Esophagus squamous epithelium (tissue), 5 donors: ENCODE measurements at regions not wholly inside any gene's neighbourhood (a gene's known extent, or its start where the extent isn't known, plus 50 kb on each side); places are given as distances from the start of the nearest gene placed in this dataset.

Source experiments
- DNase-seq: peaks from one replicate; lab custom pipeline; 2025; lab: John Stamatoyannopoulos, UW
- H3K27ac ChIP-seq, 4 donors: fragments of 200-600 bp; sonication (generic); one replicate each; pipeline ENCODE4 v1.5.1; 2016 to 2019; ENCODE audit warnings: mild to moderate bottlenecking in 1 of 4
- H3K27me3 ChIP-seq, 4 donors: fragments of 200-600 bp; sonication (generic); 1 replicate in 3 of 4; 2 replicates in 1 of 4; pipeline versions ENCODE4 v1.5.1 to v1.6.0; 2017 to 2021; ENCODE audit warnings: antibody characterized with exemption in 1 of 4
- H3K36me3 ChIP-seq, 3 donors: fragments of 200-600 bp; sonication (generic); one replicate each; pipeline ENCODE4 v1.5.1; 2016 to 2019
- H3K4me1 ChIP-seq, 3 donors: fragments of 200-600 bp; sonication (generic); one replicate each; pipeline ENCODE4 v1.5.1; 2017 to 2019
- H3K4me3 ChIP-seq, 4 donors: fragments of 200-600 bp; sonication (generic); 1 replicate in 3 of 4; 2 replicates in 1 of 4; pipeline ENCODE4 v1.5.1; 2016 to 2019; ENCODE audit warnings: mild to moderate bottlenecking in 2 of 4, moderate library complexity in 1 of 4
- H3K9me3 ChIP-seq, 3 donors: fragments of 200-600 bp; sonication (generic); one replicate each; pipeline ENCODE4 v1.5.1; 2016 to 2019
- CTCF ChIP-seq, 6 experiments: fragments of 450-650 bp in 4 of 6; fragments of 200-600 bp in 2 of 6; sonication (generic) in 2 of 6; IDR thresholded peaks; one replicate each; pipeline ENCODE4 v1.5.1; 2016 to 2019; ENCODE audit warnings: antibody characterized with exemption in 6 of 6, mild to moderate bottlenecking in 4 of 6, moderate library complexity in 4 of 6
- POLR2A ChIP-seq, 4 donors: fragments of 450-650 bp; IDR thresholded peaks; one replicate each; pipeline ENCODE4 v1.6.1; 2017; ENCODE audit warnings: antibody characterized with exemption in 4 of 4, mild to moderate bottlenecking in 4 of 4, moderate library complexity in 3 of 4
- WGBS, 2 donors: methylation state at CpG; one replicate each; pipeline ENCODE4 v1.1.5; 2018; 5-methylcytosine and 5-hydroxymethylcytosine counted together
- intact Hi-C: fragments of 100-400 bp; cut with DNase I; formaldehyde crosslinking; loops from one replicate; pipeline ENCODE4 v1.15.0; 2022
- donor health status: DM: yes; HTN: yes; CAD: no.

GRCh38 chr6:62819640-62820039 is 391.6 kb upstream of the FKBP1C start:
- intact Hi-C loops, result no loop called here
- H3K9me3 ChIP-seq, result peaks cover 0 to 18% (median 0%) of the 10 kb centered on the region in 3 donors
- no peak for DNase-seq
- H3K4me3 ChIP-seq, result no peak overlapping the region
- H3K27ac ChIP-seq, result no peak overlapping the region
- no peaks in the 10 kb centered on the region for H3K36me3 ChIP-seq
- no peak for TF ChIP-seq CTCF (IDR thresholded peaks at IDR 0.05)
- no peak for TF ChIP-seq POLR2A (IDR thresholded peaks at IDR 0.05)
- H3K4me1 ChIP-seq, result no peaks in the 10 kb centered on the region
- H3K27me3 ChIP-seq, result no peaks in the 10 kb centered on the region
- WGBS, 2 donors, result 49 to 53% methylated on average over 2 of the region's 2 CpGs

DNA sequence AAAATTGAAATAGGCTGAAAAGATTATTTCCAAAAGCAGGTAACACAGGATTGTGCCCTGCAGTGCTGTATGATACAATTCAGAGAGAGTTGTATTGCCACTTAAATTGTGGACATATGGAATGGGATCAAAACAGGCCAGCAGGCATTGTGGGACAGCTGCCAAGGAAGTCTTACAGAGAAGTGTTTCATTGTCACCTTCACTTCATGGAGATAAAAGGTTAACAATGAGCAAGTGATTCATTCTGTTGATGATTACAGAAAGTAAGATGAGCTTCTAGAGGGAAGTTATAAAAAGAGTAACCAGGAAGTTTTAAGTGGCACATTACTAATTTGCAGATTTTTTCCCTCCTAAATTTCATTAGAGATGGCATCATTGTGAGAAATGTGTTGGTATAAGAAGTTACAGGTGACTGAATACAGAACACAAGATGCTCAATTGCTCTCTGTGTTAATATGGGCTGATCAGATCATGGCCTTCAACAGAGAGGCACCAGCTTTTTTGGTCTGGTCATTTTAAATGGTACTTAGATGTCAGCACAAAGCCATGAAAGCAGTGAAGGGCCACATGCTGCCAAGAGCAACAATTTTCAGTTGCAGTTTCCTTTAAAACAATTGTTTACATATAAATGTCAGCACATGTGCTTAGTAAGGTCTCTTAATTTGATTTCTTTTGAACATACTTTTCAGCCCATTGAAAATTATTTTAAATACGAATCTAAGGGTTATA is 402.5 kb upstream of the FKBP1C start:
- Histone ChIP-seq H3K36me3 (no peaks in the 10 kb centered on the region), H3K4me1 (no peaks in the 10 kb centered on the region), H3K9me3 (no peaks in the 10 kb centered on the region), H3K27me3 (no peaks in the 10 kb centered on the region), H3K27ac (no peak overlapping the region), H3K4me3 (no peak overlapping the region)
- intact Hi-C loops, result no loop called here
- 33 to 61% methylated on average over 1 of the region's 1 CpG for WGBS, 2 donors
- TF ChIP-seq CTCF (IDR thresholded peaks at IDR 0.05), result no peak
- no peak for TF ChIP-seq POLR2A (IDR thresholded peaks at IDR 0.05)
- no peak for DNase-seq

- Histone ChIP-seq H3K4me1 (no peaks in the 10 kb centered on the region), H3K27me3 (no peaks in the 10 kb centered on the region), H3K9me3 (peaks cover 0 to 9% (median 0%) of the 10 kb centered on the region in 3 donors), H3K36me3 (no peaks in the 10 kb centered on the region), H3K27ac (no peak overlapping the region), H3K4me3 (no peak overlapping the region)
- intact Hi-C loops, result no loop called here
- DNase-seq, result no peak
- TF ChIP-seq CTCF (IDR thresholded peaks at IDR 0.05) (no peak), POLR2A (IDR thresholded peaks at IDR 0.05) (no peak)
- WGBS, 2 donors, result 55 to 62% methylated on average over 4 of the region's 4 CpGs
Observed at GRCh38 chr6:62805431-62805830, 405.8 kb upstream of the FKBP1C start.

DNA sequence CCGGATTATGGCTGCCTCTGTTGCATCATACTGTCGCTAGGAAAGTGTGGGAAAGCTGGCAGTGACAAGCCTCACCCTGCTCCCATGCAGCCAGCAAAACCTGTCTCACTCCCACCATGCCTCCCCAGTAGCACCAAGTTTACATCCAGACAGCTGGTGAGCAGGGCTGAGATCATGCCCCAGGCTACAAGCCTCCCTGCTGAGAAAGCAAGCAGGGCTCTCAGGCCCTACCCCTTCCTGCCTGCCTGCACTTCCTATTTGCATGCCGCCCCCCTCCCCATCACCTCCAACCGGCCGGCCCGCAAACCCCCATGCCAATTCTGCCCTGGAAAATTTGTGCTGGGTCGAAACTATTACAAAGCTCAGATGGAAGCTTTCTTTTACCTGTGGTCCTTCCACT is 408.2 kb upstream of the FKBP1C start:
- peaks cover 0 to 9% (median 0%) of the 10 kb centered on the region in 3 donors for H3K9me3 ChIP-seq
- no peak for DNase-seq
- WGBS, 2 donors, result 74 to 80% methylated on average over 5 to 6 of the region's 7 CpGs
- no peaks in the 10 kb centered on the region for H3K36me3 ChIP-seq
- H3K4me3 ChIP-seq, result no peak overlapping the region
- intact Hi-C loops, result no loop called here
- H3K27ac ChIP-seq, result no peak overlapping the region
- H3K4me1 ChIP-seq, result no peaks in the 10 kb centered on the region
- no peak for TF ChIP-seq POLR2A (IDR thresholded peaks at IDR 0.05)
- TF ChIP-seq CTCF (IDR thresholded peaks at IDR 0.05), result no peak
- H3K27me3 ChIP-seq, result no peaks in the 10 kb centered on the region

- WGBS, 2 donors, result 56 to 65% methylated on average over 4 of the region's 4 CpGs
- Histone ChIP-seq H3K36me3 (no peaks in the 10 kb centered on the region), H3K27ac (no peak overlapping the region), H3K4me3 (no peak overlapping the region), H3K4me1 (no peaks in the 10 kb centered on the region), H3K27me3 (no peaks in the 10 kb centered on the region), H3K9me3 (no peaks in the 10 kb centered on the region)
- no peak for TF ChIP-seq CTCF (IDR thresholded peaks at IDR 0.05)
- intact Hi-C loops, result no loop called here
- no peak for DNase-seq
Observed at GRCh38 chr6:62797190-62797589, 414.1 kb upstream of the FKBP1C start.
